ENCODE measurements at regions not wholly inside any gene's neighbourhood (a gene's known extent, or its start where the extent isn't known, plus 50 kb on each side); places are given as distances from the start of the nearest gene placed in this dataset.

DNA sequence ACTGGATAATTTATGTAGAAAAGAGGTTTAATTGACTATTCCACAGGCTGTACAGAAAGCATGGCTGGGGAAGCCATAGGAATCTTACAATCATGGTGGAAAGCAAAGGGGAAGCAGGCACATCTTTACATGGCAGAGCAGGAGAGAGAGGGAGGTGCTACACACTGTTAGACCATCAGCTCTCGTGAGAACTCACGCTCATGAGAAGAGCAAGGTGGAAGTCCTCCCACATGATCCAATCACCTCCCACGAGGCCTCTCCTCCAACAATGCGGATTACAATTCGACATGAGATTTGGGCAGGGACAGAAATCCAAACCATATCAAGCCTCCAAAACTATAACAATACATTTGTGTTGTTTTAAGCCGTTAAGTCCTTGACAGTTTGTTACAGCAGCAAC is 257.1 kb upstream of the KCNG1 start:
- Histone ChIP-seq H3K27ac (ENCODE audit: control insufficient read depth, insufficient read depth, low read length) (no peak overlapping the region), H3K4me3 (ENCODE audit: control insufficient read depth in 2 of 3, extremely low read depth in 1 of 3, insufficient read depth in 2 of 3, low read depth in 1 of 3, low read length in 3 of 3) (no peak overlapping the region), H3K9me1 (ENCODE audit: control insufficient read depth, extremely low read depth, insufficient read depth, low read length) (no peaks in the 10 kb centered on the region), H3K36me3 (ENCODE audit: control insufficient read depth in 2 of 2, extremely low read depth in 1 of 2, insufficient read depth in 2 of 2, low read length in 2 of 2) (no peaks in the 10 kb centered on the region), H3K9ac (ENCODE audit: control insufficient read depth, extremely low read depth, insufficient read depth, low read length) (no peak overlapping the region), H3K79me2 (ENCODE audit: control insufficient read depth, insufficient read depth, low read length) (no peaks in the 10 kb centered on the region), H3K9me3 (ENCODE audit: control insufficient read depth, low read depth, low read length) (no peaks in the 10 kb centered on the region), H4K20me1 (ENCODE audit: control insufficient read depth, extremely low read depth, insufficient read depth, low read length) (no peaks in the 10 kb centered on the region), H3K4me2 (ENCODE audit: control insufficient read depth, extremely low read depth, insufficient read depth, low read depth, low read length) (no peak overlapping the region), H2AFZ (ENCODE audit: control insufficient read depth, low read length) (no peak overlapping the region), H3K4me1 (ENCODE audit: control insufficient read depth, extremely low read depth, insufficient read depth, low read length) (no peaks in the 10 kb centered on the region), H3K27me3 (ENCODE audit: control insufficient read depth, extremely low read depth, insufficient read depth, low read length) (peaks cover 3% of the 10 kb centered on the region)
- dilution Hi-C loops (cut with MboI; ENCODE audit: extremely low pct_ligation_motif_present, low sequenced_read_pairs), result no loop called here
- DNase-seq (ENCODE audit: low read depth, low spot score) (no peak), FAIRE-seq (no peak)
- TF ChIP-seq EZH2 (IDR thresholded peaks at IDR 0.05; ENCODE audit: low read length), result no peak
- TF ChIP-seq, protein P1, sequence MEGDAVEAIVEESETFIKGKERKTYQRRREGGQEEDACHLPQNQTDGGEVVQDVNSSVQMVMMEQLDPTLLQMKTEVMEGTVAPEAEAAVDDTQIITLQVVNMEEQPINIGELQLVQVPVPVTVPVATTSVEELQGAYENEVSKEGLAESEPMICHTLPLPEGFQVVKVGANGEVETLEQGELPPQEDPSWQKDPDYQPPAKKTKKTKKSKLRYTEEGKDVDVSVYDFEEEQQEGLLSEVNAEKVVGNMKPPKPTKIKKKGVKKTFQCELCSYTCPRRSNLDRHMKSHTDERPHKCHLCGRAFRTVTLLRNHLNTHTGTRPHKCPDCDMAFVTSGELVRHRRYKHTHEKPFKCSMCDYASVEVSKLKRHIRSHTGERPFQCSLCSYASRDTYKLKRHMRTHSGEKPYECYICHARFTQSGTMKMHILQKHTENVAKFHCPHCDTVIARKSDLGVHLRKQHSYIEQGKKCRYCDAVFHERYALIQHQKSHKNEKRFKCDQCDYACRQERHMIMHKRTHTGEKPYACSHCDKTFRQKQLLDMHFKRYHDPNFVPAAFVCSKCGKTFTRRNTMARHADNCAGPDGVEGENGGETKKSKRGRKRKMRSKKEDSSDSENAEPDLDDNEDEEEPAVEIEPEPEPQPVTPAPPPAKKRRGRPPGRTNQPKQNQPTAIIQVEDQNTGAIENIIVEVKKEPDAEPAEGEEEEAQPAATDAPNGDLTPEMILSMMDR (optimal IDR thresholded peaks at IDR 0.05 in 1 of 3, IDR thresholded peaks at IDR 0.05 in 1 of 3, conservative IDR thresholded peaks at IDR 0.05 in 1 of 3; ENCODE audit: extremely low read depth in 1 of 3, insufficient read depth in 2 of 3, low read length in 3 of 3), result no peak

DNA sequence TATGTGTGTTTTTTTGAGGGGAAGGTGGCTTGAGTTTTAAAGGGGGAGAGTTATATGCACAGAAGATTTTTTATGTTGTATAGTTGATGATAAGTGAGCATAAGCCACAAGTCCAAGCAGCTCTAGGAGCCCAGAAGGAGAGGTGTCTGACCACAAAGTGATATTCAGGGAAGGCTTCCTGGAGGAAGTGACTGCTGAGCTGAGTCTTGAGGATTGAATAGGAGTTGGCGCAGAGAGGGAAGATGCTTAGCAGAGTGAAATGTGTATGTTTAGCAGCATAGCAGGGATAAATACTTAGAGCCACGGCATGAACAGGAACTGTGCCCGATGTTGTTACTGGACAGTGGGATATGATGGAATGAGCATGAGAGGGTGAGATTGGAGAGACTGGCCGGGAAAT is 255.1 kb upstream of the KCNG1 start:
- Histone ChIP-seq H3K27me3 (ENCODE audit: control insufficient read depth, extremely low read depth, insufficient read depth, low read length) (peaks cover 9% of the 10 kb centered on the region), H3K4me2 (ENCODE audit: control insufficient read depth, extremely low read depth, insufficient read depth, low read depth, low read length) (no peak overlapping the region), H3K9me1 (ENCODE audit: control insufficient read depth, extremely low read depth, insufficient read depth, low read length) (no peaks in the 10 kb centered on the region), H3K4me1 (ENCODE audit: control insufficient read depth, extremely low read depth, insufficient read depth, low read length) (no peaks in the 10 kb centered on the region), H3K27ac (ENCODE audit: control insufficient read depth, insufficient read depth, low read length) (no peak overlapping the region), H4K20me1 (ENCODE audit: control insufficient read depth, extremely low read depth, insufficient read depth, low read length) (no peaks in the 10 kb centered on the region), H3K4me3 (ENCODE audit: control insufficient read depth in 2 of 3, extremely low read depth in 1 of 3, insufficient read depth in 2 of 3, low read depth in 1 of 3, low read length in 3 of 3) (no peak overlapping the region), H3K9ac (ENCODE audit: control insufficient read depth, extremely low read depth, insufficient read depth, low read length) (no peak overlapping the region), H2AFZ (ENCODE audit: control insufficient read depth, low read length) (no peak overlapping the region), H3K79me2 (ENCODE audit: control insufficient read depth, insufficient read depth, low read length) (no peaks in the 10 kb centered on the region), H3K36me3 (ENCODE audit: control insufficient read depth in 2 of 2, extremely low read depth in 1 of 2, insufficient read depth in 2 of 2, low read length in 2 of 2) (no peaks in the 10 kb centered on the region), H3K9me3 (ENCODE audit: control insufficient read depth, low read depth, low read length) (no peaks in the 10 kb centered on the region)
- dilution Hi-C loops (cut with MboI; ENCODE audit: extremely low pct_ligation_motif_present, low sequenced_read_pairs), result no loop called here
- TF ChIP-seq, protein P1 (optimal IDR thresholded peaks at IDR 0.05 in 1 of 3, IDR thresholded peaks at IDR 0.05 in 1 of 3, conservative IDR thresholded peaks at IDR 0.05 in 1 of 3; ENCODE audit: extremely low read depth in 1 of 3, insufficient read depth in 2 of 3, low read length in 3 of 3), result no peak
- TF ChIP-seq EZH2 (IDR thresholded peaks at IDR 0.05; ENCODE audit: low read length), result no peak
- DNase-seq (ENCODE audit: low read depth, low spot score), result no peak
- FAIRE-seq, result no peak
